ENCODE measurements at regions not wholly inside any gene's neighbourhood (a gene's known extent, or its start where the extent isn't known, plus 50 kb on each side); places are given as distances from the start of the nearest gene placed in this dataset.

DNA sequence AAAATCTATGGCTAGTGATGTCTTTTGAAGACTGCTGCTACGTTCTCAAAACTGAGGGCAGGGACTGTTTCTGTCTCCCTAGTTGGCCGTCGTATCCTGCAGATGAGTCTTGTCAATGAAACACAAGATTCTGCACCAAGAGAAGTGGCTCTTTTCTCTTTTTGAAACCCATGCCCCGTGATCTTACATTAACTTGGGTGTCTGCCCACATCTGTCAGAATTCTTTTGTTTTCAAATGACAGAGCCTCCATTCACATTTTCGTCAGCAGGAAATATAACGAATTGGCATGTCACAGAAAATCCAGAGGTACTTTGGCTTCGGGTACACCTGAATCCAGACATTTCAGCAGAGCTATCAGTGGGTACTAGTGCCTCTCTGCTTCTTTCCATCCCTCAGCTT, 331.3 kb upstream of the PROK2 start:
- no peak for TF ChIP-seq POLR2A (IDR thresholded peaks at IDR 0.05)
- TF ChIP-seq, protein P1, sequence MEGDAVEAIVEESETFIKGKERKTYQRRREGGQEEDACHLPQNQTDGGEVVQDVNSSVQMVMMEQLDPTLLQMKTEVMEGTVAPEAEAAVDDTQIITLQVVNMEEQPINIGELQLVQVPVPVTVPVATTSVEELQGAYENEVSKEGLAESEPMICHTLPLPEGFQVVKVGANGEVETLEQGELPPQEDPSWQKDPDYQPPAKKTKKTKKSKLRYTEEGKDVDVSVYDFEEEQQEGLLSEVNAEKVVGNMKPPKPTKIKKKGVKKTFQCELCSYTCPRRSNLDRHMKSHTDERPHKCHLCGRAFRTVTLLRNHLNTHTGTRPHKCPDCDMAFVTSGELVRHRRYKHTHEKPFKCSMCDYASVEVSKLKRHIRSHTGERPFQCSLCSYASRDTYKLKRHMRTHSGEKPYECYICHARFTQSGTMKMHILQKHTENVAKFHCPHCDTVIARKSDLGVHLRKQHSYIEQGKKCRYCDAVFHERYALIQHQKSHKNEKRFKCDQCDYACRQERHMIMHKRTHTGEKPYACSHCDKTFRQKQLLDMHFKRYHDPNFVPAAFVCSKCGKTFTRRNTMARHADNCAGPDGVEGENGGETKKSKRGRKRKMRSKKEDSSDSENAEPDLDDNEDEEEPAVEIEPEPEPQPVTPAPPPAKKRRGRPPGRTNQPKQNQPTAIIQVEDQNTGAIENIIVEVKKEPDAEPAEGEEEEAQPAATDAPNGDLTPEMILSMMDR (IDR thresholded peaks at IDR 0.05): no peak
